ENCODE measurements at regions not wholly inside any gene's neighbourhood (a gene's known extent, or its start where the extent isn't known, plus 50 kb on each side); places are given as distances from the start of the nearest gene placed in this dataset.

GRCh38 chr2:146917431-146918042, 927.3 kb upstream of the ACVR2A start:
- Histone ChIP-seq H3K4me1 (ENCODE audit: insufficient read depth) (no peaks in the 10 kb centered on the region), H3K4me2 (no peak overlapping the region), H3K27ac (ENCODE audit: low read depth) (no peak overlapping the region), H4K20me1 (replicated peaks; ENCODE audit: insufficient read depth) (no peaks in the 10 kb centered on the region), H3K27me3 (ENCODE audit: insufficient read depth) (no peaks in the 10 kb centered on the region), H3K36me3 (ENCODE audit: insufficient read depth) (no peaks in the 10 kb centered on the region), H3K4me3 (no peak overlapping the region), H3K79me2 (replicated peaks; ENCODE audit: insufficient read depth) (no peaks in the 10 kb centered on the region), H3F3A (replicated peaks; ENCODE audit: low read depth) (no peaks in the 10 kb centered on the region), H2AFZ (no peak overlapping the region), H3K9me2 (ENCODE audit: insufficient read depth) (no peaks in the 10 kb centered on the region; the same call in 1 of the 2 replicates)
- Mint-ChIP-seq H3K4me1 (peaks cover 6% of the 10 kb centered on the region; the same call in 2 of the 3 replicates), H3K9me3 (no peaks in the 10 kb centered on the region), H3K27me3 (ENCODE audit: insufficient read depth, low read depth, poor library complexity) (peaks cover 3% of the 10 kb centered on the region), H3K4me3 (no peak overlapping the region), H3K36me3 (ENCODE audit: low read depth) (no peaks in the 10 kb centered on the region), H3K27ac (no peak overlapping the region)
- ATAC-seq (no peak), DNase-seq (ENCODE audit: low spot score) (no peak)
- TF ChIP-seq ZNF114 (CRISPR knock-in tag; IDR thresholded peaks at IDR 0.05): no peak
- TF ChIP-seq JUNB (IDR thresholded peaks at IDR 0.05; ENCODE audit: unreplicated experiment): no peak
- TF ChIP-seq EZH2phosphoT487 (IDR thresholded peaks at IDR 0.05; ENCODE audit: unreplicated experiment): no peak
- no peak for TF ChIP-seq REST (IDR thresholded peaks at IDR 0.05; ENCODE audit: unreplicated experiment)
- no peak for TF ChIP-seq POLR2AphosphoS5 (IDR thresholded peaks at IDR 0.05; ENCODE audit: low read depth)
- no peak for TF ChIP-seq ZNF462 (CRISPR knock-in tag; IDR thresholded peaks at IDR 0.05)
- no peak for TF ChIP-seq STAT1 (IDR thresholded peaks at IDR 0.05; ENCODE audit: unreplicated experiment)
- no peak for TF ChIP-seq NANOG (IDR thresholded peaks at IDR 0.05; ENCODE audit: borderline replicate concordance)
- TF ChIP-seq ETS1 (IDR thresholded peaks at IDR 0.05): no peak
- no peak for TF ChIP-seq CTCF (conservative IDR thresholded peaks at IDR 0.05; ENCODE audit: low read depth in 2 of 2)
- TF ChIP-seq EZH2 (IDR thresholded peaks at IDR 0.05; ENCODE audit: low read depth, unreplicated experiment): no peak
- no peak for TF ChIP-seq ZNF331 (CRISPR knock-in tag; IDR thresholded peaks at IDR 0.05; ENCODE audit: low read depth)
- TF ChIP-seq CREB1 (CRISPR knock-in tag; IDR thresholded peaks at IDR 0.05; ENCODE audit: low read depth): no peak

All from GM23338 (cell line).